ENCODE measurements at regions not wholly inside any gene's neighbourhood (a gene's known extent, or its start where the extent isn't known, plus 50 kb on each side); places are given as distances from the start of the nearest gene placed in this dataset.

DNA sequence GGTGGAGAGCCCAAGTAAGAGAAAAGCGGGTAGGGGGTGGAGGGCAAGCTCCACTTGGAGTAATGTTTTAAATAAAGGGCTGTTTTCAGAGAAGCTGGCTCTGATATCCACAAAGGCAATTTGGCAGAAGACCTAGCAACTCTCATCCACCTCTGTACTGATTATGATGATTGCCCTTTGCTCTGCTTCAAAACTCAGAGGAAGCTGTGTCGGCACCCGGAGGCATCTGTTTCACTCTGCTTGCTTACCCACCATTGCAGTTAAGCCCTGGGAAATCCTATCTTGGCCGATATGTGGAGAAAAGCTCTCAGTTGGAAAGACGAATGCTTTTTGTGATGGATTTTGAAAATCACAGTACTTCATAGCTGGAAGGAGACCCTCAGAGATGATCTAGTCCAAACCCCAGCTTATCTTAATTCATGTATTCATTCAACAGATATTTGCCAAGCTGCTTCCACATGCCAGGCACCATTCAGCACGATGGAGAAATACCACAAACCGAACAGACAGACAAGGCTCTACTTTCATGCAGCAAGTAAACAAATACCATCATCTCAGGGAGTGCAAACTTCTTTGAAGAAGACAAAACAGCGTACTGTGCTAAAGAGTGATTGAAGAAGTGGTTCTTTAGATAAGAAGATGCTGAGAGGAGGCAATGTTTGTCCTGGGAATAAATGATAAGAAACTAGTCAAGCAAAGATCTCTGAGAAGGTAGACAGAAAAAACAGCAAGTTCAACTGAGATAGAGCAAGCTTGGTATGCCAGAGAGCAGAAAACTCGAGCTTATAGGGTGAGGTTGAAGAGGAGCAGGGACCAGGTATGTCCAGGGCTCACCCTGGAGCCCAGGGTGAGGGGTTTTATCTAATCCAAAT, 140.4 kb upstream of the SPDL1 start:
- TF ChIP-seq, protein P1, sequence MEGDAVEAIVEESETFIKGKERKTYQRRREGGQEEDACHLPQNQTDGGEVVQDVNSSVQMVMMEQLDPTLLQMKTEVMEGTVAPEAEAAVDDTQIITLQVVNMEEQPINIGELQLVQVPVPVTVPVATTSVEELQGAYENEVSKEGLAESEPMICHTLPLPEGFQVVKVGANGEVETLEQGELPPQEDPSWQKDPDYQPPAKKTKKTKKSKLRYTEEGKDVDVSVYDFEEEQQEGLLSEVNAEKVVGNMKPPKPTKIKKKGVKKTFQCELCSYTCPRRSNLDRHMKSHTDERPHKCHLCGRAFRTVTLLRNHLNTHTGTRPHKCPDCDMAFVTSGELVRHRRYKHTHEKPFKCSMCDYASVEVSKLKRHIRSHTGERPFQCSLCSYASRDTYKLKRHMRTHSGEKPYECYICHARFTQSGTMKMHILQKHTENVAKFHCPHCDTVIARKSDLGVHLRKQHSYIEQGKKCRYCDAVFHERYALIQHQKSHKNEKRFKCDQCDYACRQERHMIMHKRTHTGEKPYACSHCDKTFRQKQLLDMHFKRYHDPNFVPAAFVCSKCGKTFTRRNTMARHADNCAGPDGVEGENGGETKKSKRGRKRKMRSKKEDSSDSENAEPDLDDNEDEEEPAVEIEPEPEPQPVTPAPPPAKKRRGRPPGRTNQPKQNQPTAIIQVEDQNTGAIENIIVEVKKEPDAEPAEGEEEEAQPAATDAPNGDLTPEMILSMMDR (IDR thresholded peaks at IDR 0.05; ENCODE audit: insufficient read depth, low read length), result no peak
- no peak for TF ChIP-seq GABPA (IDR thresholded peaks at IDR 0.05; ENCODE audit: low read depth)
- no peak for TF ChIP-seq POLR2AphosphoS5 (IDR thresholded peaks at IDR 0.05; ENCODE audit: low read depth)
- TF ChIP-seq, protein P2, sequence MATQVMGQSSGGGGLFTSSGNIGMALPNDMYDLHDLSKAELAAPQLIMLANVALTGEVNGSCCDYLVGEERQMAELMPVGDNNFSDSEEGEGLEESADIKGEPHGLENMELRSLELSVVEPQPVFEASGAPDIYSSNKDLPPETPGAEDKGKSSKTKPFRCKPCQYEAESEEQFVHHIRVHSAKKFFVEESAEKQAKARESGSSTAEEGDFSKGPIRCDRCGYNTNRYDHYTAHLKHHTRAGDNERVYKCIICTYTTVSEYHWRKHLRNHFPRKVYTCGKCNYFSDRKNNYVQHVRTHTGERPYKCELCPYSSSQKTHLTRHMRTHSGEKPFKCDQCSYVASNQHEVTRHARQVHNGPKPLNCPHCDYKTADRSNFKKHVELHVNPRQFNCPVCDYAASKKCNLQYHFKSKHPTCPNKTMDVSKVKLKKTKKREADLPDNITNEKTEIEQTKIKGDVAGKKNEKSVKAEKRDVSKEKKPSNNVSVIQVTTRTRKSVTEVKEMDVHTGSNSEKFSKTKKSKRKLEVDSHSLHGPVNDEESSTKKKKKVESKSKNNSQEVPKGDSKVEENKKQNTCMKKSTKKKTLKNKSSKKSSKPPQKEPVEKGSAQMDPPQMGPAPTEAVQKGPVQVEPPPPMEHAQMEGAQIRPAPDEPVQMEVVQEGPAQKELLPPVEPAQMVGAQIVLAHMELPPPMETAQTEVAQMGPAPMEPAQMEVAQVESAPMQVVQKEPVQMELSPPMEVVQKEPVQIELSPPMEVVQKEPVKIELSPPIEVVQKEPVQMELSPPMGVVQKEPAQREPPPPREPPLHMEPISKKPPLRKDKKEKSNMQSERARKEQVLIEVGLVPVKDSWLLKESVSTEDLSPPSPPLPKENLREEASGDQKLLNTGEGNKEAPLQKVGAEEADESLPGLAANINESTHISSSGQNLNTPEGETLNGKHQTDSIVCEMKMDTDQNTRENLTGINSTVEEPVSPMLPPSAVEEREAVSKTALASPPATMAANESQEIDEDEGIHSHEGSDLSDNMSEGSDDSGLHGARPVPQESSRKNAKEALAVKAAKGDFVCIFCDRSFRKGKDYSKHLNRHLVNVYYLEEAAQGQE (IDR thresholded peaks at IDR 0.05; ENCODE audit: insufficient replicate concordance, low read depth), result no peak

Data from HL-60 (cell line).